HG02970 (cell line): ENCODE measurements at regions not wholly inside any gene's neighbourhood (a gene's known extent, or its start where the extent isn't known, plus 50 kb on each side); places are given as distances from the start of the nearest gene placed in this dataset.
A peak's percentile ranks its signal among the peaks of the same experiment; 100 is the strongest.

Experiments used
- ATAC-seq: cut with Tn5 transposase; IDR thresholded peaks from one replicate; pipeline ENCODE4 v1.9.1; 2021; ENCODE audit warnings: mild to moderate bottlenecking, moderate library complexity, moderate number of reproducible peaks; ENCODE audit not compliant: unreplicated experiment, low FRiP score

GRCh38 chr5:121288781-121289180 lies 562.9 kb upstream of the FTMT start:
- no peak for ATAC-seq

- no peak for ATAC-seq
These were observed 559.0 kb upstream of the FTMT start for GRCh38 chr5:121292664-121293063.

- ATAC-seq, result no peak
These were observed 555.3 kb upstream of the FTMT start for GRCh38 chr5:121296356-121296755.

GRCh38 chr5:121299153-121299552 lies 552.5 kb upstream of the FTMT start:
- no peak for ATAC-seq

GRCh38 chr5:121304838-121305237 lies 546.8 kb upstream of the FTMT start:
- no peak for ATAC-seq

GRCh38 chr5:121313886-121314285 lies 537.8 kb upstream of the FTMT start:
- ATAC-seq, result no peak

GRCh38 chr5:121315786-121316185 lies 535.9 kb upstream of the FTMT start:
- ATAC-seq, result no peak

- no peak for ATAC-seq
These were observed 532.4 kb upstream of the FTMT start for GRCh38 chr5:121319292-121319691.

- no peak for ATAC-seq
These were observed 525.8 kb upstream of the FTMT start for GRCh38 chr5:121325930-121326329.

- no peak for ATAC-seq
These were observed 501.3 kb upstream of the FTMT start for GRCh38 chr5:121350181-121350930.

GRCh38 chr5:121366515-121366914 lies 485.2 kb upstream of the FTMT start:
- no peak for ATAC-seq

GRCh38 chr5:121373371-121373770 lies 478.3 kb upstream of the FTMT start:
- ATAC-seq, result no peak

GRCh38 chr5:121377461-121377860 lies 474.2 kb upstream of the FTMT start:
- no peak for ATAC-seq

GRCh38 chr5:121378046-121378445 lies 473.6 kb upstream of the FTMT start:
- no peak for ATAC-seq

GRCh38 chr5:121378559-121379359 lies 472.9 kb upstream of the FTMT start:
- ATAC-seq, result no peak

GRCh38 chr5:121380066-121380465 lies 471.6 kb upstream of the FTMT start:
- no peak for ATAC-seq

- ATAC-seq, result no peak
These were observed 467.3 kb upstream of the FTMT start for GRCh38 chr5:121384359-121384758.

- ATAC-seq, result no peak
These were observed 465.3 kb upstream of the FTMT start for GRCh38 chr5:121386334-121386733.

GRCh38 chr5:121396716-121397115 lies 455.0 kb upstream of the FTMT start:
- no peak for ATAC-seq

- ATAC-seq, result peak; percentile 44
These were observed 451.8 kb upstream of the FTMT start for GRCh38 chr5:121399879-121400278.

GRCh38 chr5:121408778-121409177 lies 442.9 kb upstream of the FTMT start:
- no peak for ATAC-seq

- no peak for ATAC-seq
These were observed 436.4 kb upstream of the FTMT start for GRCh38 chr5:121415270-121415669.
